NCI-H1092 (cell line): ENCODE measurements at regions not wholly inside any gene's neighbourhood (a gene's known extent, or its start where the extent isn't known, plus 50 kb on each side); places are given as distances from the start of the nearest gene placed in this dataset.
"Not testable (repeated sequence)": the region's sequence is repeated elsewhere in the genome, so short reads cannot be mapped to it uniquely, and the experiment has no call there.

Experiments
- DNase-seq: peaks from one replicate; lab custom pipeline; 2025; lab: John Stamatoyannopoulos, UW

DNA sequence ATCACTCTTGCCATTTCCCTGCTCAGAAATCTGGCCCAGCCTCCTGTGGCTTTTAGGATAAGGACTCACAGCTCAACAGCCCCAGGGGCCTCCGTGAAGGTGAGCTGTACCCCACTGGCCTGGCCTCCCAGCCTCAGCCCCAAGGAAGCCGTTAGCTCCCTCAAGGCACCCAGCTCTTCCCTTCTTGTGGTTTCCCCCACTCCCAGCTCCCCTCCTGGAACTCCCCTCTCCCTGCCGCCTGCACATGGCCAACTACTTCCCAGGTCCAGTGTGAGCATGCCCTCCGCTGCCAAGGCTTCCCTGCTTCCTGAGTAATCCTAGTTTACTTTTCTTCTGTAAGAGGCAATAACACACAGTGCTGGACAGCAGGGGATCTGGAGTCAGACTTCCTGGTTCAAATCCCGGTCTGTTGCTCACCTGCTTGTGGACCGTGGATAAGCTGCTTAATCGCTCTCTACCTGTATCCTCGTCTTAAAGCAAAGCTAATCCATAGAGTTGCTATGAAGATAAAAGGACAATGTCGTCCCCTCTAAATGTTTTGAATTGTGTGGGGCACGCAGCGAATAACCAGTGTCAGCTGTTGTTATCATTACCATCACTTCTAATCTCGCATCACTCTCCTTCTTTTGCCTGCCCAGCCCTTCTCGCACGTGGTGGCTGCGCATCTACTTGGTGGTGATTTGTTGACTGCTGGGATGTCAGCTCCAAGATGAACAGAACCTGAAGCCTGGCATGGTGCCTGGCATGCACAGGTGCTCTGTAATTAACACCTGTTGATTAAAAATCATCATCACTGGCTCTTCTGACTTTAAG lies 86.6 kb downstream of the C5orf15 start:
- no peak for DNase-seq

- DNase-seq, result no peak
Measured at GRCh38 chr5:133878236-133878555, 90.2 kb downstream of the C5orf15 start.

DNA sequence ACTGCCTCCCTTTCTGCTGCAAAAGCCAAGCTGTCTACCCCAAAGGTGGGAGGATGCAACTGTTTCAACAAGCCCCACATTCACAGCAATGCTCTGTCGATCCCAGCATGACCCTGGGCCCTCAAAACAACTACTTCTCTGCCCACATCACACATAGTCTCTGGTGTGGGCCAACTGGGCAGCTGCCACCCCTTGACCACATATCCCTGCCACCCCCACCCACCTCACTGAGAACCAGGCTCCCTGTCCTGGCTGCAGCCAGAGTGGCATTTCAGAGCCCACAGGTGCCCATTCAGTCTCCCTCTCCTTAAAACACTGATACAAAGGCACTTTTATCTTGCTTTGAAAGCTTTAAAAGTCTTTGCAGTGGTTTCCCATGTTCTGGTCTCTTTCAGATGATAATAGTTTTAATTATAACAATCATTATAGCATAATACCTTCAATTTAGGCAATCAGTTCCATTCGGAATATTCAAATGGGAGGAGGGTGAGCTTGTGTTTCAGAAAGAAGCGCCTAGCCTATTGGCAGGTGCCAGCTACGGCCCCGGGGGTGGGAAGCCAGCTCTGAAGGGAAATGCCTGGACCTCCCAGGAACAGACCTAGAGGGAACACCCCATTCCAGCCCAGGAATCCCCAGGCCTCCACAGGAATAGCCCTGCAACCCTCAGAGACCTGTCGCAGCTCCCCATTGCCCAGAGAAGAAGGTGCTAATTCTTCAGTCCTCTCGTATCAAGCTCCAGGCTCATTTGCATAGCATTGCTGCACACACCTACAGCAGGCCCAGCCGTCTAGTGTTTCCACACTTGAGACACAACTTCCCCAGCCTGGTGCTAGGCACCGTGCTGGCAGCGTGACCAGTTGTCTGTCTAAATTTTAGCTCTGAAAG lies 90.8 kb downstream of the C5orf15 start:
- no peak for DNase-seq

GRCh38 chr5:133876266-133876665 lies 92.2 kb downstream of the C5orf15 start:
- no peak for DNase-seq

DNA sequence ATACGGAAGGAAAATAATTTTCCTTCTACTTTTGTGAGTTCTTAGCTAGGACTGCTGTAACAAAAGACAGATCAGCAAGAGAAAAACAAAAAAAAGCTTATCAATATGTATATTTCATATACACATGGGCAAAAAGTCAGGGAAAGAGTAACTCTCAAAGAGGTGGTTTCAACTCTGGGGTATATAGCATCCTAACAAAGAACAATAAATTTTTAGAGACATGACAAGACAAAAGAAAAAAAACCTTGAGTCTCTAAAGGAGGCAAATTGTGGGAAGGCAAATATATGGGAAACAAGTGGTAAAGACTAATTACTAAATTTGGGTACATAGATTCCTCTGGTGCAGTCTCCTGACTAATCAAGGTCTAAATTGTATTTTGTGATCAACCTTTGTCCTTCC lies 93.2 kb downstream of the C5orf15 start:
- no peak for DNase-seq

- no peak for DNase-seq
Measured at GRCh38 chr5:133873449-133873848, 95.0 kb downstream of the C5orf15 start.

DNA sequence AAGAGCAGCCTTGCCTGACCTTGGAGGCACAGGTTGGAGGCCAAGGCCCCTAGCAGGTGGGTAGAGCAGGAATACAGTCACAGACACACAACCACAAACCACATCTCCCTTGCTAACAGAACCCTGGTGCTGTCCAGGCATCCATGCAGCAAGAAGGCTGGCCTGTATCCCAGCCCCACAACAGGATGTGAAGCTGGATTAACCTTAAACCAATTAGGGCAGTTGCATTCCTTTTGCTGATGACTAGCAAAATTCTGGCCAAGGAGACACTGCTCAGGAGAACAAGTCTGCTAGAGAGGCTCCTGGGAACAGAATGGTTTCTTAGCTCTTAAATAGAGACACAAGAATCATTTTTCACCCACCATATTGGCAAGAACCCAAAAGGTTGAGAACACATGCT lies 97.8 kb downstream of the C5orf15 start:
- DNase-seq, result no peak

GRCh38 chr5:133869519-133870335 lies 98.7 kb downstream of the C5orf15 start:
- no peak for DNase-seq

- DNase-seq, result peak; percentile 53
Measured at GRCh38 chr5:133868946-133869518, 99.4 kb downstream of the C5orf15 start.

DNA sequence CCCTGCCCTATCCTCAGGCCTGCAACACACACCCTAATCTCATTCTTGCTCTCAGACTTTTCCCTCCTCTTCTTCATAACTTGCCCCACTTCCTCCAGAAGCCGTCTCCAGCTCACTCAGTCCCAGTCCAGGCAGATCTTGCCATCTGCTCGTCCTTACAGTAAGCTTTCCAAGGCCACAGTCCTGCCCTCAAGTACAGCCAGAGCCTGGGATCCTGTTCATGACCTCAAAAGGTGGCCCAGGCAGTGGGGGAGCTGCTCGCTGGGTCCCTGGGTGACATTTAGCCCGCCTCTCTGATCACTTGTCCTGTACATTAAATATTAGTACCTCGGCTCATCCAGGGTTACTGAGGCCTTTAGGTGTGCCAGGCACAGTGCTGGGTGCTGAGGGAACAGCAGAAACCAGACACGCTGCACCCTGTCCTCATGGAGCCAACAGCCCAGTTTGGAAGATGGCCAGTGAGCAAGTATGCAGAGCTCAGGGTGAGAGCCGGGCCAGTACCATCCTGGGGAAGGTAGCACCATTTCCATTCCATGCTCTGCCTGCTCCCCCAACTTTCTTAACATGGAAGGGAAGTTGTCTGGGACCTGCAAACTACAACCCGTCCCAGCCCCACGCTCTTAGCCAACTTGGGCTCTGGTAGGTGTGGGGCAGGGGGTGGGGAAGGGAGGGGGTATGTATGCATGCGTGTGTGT lies 100.4 kb downstream of the C5orf15 start:
- no peak for DNase-seq

- no peak for DNase-seq
Measured at GRCh38 chr5:133867341-133867740, 101.1 kb downstream of the C5orf15 start.

- DNase-seq, result no peak
Measured at GRCh38 chr5:133866903-133867245, 101.6 kb downstream of the C5orf15 start.

GRCh38 chr5:133866160-133866902 lies 102.1 kb downstream of the C5orf15 start:
- DNase-seq, result no peak

DNA sequence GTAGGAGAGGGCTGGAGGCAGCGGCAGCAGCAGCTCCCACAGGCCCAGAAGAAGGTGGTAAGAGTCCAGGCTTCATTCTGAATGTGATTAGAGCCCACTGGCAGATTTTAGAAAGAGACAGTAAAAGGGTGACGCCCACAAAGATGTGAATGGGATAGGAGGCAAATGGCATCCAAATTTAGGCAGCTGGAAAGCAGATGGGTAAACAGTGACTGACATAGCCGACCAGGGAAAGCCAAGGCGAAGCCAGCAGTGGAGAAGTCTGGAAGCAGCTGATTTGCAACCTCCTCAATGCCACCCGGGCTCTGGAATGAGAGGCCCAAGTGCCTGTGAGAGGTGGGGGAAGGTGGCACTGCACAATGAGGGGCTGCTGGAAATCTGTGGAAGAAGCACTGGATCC lies 103.3 kb downstream of the C5orf15 start:
- DNase-seq, result no peak

- no peak for DNase-seq
Measured at GRCh38 chr5:133864711-133865110, 103.7 kb downstream of the C5orf15 start.

DNA sequence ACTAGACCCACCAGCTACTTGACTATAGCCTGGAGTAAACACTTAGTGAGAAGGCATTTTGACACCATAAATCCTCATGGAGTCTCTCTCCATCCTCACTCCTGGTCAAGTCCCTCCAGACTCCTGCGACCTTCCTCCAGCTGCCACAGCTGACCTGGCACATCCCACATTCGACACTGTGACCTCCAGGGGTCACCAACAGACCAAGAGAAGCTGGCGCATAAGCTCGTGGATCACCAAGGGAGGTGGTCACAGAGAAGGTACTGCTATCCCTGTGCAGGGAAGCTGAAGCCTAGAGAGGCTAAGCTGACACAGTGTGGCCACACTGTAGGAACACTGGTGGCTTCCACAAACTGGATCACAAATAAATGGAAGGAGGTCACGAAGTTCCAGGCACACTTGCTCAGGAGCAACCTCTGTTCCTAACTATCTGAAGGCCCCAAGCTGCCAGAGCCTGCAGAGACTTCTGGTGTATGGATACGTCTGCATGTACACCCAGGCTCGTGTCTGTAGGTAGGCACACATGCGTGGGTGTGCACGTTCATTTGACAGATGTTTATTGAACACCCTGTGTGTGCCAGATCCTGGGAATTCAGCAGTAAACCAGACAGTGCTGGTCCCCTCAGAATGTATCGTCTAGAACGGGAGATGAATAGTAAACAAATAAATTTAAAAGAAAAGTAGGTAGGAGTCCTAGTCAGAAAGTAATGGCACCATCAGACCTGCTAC lies 104.4 kb downstream of the C5orf15 start:
- no peak for DNase-seq

GRCh38 chr5:133861161-133861737 lies 107.2 kb downstream of the C5orf15 start:
- no peak for DNase-seq

- DNase-seq, result no peak
Measured at GRCh38 chr5:133859073-133859472, 109.4 kb downstream of the C5orf15 start.

- not testable (repeated sequence) for DNase-seq
Measured at GRCh38 chr5:133857595-133858313, 110.7 kb downstream of the C5orf15 start.
